ENCODE measurements at regions not wholly inside any gene's neighbourhood (a gene's known extent, or its start where the extent isn't known, plus 50 kb on each side); places are given as distances from the start of the nearest gene placed in this dataset.
"Not testable (repeated sequence)": the region's sequence is repeated elsewhere in the genome, so short reads cannot be mapped to it uniquely, and the experiment has no call there.

DNA sequence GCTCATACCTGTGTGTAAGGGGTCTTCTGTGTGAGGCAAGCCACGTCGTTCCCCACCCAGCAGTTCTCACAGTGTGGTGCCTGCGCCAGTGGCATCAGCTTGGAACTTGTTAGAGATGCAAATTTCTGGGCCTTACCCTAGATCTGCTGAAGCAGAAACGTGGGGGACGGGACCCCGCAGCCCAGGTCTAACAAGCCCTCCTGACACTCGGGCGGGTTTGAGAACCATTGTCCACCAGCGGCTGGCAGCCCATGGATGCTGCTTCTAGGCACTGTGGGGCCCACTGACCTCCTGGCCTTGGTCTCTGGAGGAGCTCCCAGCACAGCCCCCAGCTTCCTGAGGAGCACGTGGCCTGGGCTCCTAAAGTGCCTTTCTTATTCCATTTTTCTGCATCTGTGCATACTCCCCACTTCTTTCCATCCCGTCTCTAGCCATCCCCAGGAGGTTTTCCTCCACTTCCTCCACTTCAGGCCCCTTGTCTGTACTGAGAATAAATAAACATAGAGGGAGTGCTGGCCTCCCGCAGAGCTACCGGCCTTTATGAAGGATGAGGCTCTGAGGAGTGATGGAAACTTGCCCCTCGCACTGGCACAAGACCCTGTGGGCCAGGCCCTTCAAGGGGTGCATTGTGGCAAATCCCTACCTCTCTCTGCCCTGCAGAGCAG lies 94.3 kb downstream of the GALR1 start:
- no peak overlapping the region for H3K4me3 ChIP-seq (ENCODE audit: insufficient read depth in 1 of 2, low read depth in 1 of 2, low read length in 2 of 2)
- no peak overlapping the region for H2AFZ ChIP-seq (ENCODE audit: low read depth, low read length)
- H2BK15ac ChIP-seq (ENCODE audit: low read depth, poor library complexity, severe bottlenecking) = no peak overlapping the region
- no peaks in the 10 kb centered on the region for H3K4me1 ChIP-seq (ENCODE audit: control insufficient read depth, insufficient read depth, low read depth, low read length)
- no peak overlapping the region for H2BK5ac ChIP-seq (ENCODE audit: low read depth, low read length, poor library complexity, severe bottlenecking)
- H3K4me2 ChIP-seq (ENCODE audit: low read length, poor library complexity, severe bottlenecking) = no peak overlapping the region
- no peak for DNase-seq
- H3K27ac ChIP-seq (ENCODE audit: low read length, poor library complexity, severe bottlenecking) = no peak overlapping the region
- H4K91ac ChIP-seq (ENCODE audit: low read length) = no peak overlapping the region
- H3K36me3 ChIP-seq (ENCODE audit: control insufficient read depth in 1 of 2, insufficient read depth in 2 of 2, low read depth in 1 of 2, low read length in 2 of 2) = no peaks in the 10 kb centered on the region
- no peak overlapping the region for H3K18ac ChIP-seq (ENCODE audit: low read depth in 1 of 2, low read length in 2 of 2)
- H3K9me3 ChIP-seq (ENCODE audit: control insufficient read depth, low read length) = no peaks in the 10 kb centered on the region
- H4K8ac ChIP-seq (ENCODE audit: low read length) = no peak overlapping the region
- 66% methylated on average over 14 of the region's 14 CpGs for WGBS
- H3K4ac ChIP-seq (ENCODE audit: low read depth in 1 of 2, low read length in 2 of 2) = no peak overlapping the region
- H3K23ac ChIP-seq (ENCODE audit: low read length in 2 of 2) = no peak overlapping the region
- no peak overlapping the region for H3K14ac ChIP-seq (ENCODE audit: low read length in 2 of 2)
- H2BK12ac ChIP-seq (ENCODE audit: low read length in 2 of 2) = no peak overlapping the region
- H3K9ac ChIP-seq (ENCODE audit: low read length) = no peak overlapping the region
- H2AK5ac ChIP-seq (ENCODE audit: low read length, severe bottlenecking) = no peak overlapping the region
- peaks cover 0 to 9% of the 10 kb centered on the region in 2 experiments for H3K27me3 ChIP-seq (ENCODE audit: control insufficient read depth in 1 of 2, insufficient read depth in 1 of 2, low read length in 2 of 2)
- H3K79me1 ChIP-seq (replicated peaks; ENCODE audit: low read length, poor library complexity, severe bottlenecking) = no peaks in the 10 kb centered on the region
- H2BK120ac ChIP-seq (ENCODE audit: low read depth, low read length) = no peak overlapping the region

DNA sequence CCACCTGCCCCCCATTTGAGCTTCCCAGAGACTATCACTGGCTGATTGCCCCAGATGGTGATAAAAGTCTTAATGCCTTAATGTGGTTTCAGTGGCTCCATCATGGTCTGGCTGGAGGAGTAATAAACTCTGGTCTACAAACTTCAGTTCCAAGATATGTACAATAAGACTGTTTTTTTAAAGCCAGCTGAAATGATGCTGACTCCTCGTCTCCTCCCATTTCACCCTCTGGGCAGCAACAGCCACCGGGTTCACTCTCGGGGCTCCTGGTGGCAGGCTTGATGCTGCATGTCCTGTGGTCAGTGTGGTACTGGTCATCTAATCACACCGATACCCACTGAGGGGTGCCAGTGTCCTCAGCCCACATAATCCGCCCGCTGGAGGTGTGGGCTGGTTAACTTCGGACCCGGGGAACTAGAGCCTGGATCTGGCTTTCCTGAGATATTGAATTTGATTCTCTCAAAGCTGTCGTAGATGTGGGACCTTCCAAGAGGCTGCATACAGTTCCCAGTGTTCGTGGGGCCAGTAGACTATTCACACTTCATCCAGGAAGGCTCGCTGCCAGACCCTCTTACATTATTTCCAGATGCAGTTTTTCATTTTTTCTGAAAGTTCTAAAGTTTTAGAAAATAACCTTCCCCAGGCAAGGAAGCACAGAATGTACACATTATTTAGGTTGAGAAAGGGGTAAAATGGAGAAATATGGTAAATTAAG lies 95.3 kb downstream of the GALR1 start:
- H3K9me3 ChIP-seq (ENCODE audit: control insufficient read depth, low read length) = no peaks in the 10 kb centered on the region
- H4K8ac ChIP-seq (ENCODE audit: low read length) = no peak overlapping the region
- no peaks in the 10 kb centered on the region for H3K36me3 ChIP-seq (ENCODE audit: control insufficient read depth in 1 of 2, insufficient read depth in 2 of 2, low read depth in 1 of 2, low read length in 2 of 2)
- H3K18ac ChIP-seq (ENCODE audit: low read depth in 1 of 2, low read length in 2 of 2) = no peak overlapping the region
- no peak overlapping the region for H2AK5ac ChIP-seq (ENCODE audit: low read length, severe bottlenecking)
- no peak overlapping the region for H2AFZ ChIP-seq (ENCODE audit: low read depth, low read length)
- no peak overlapping the region for H2BK12ac ChIP-seq (ENCODE audit: low read length in 2 of 2)
- H3K79me1 ChIP-seq (replicated peaks; ENCODE audit: low read length, poor library complexity, severe bottlenecking) = no peaks in the 10 kb centered on the region
- H3K23ac ChIP-seq (ENCODE audit: low read length in 2 of 2) = no peak overlapping the region
- H3K4me1 ChIP-seq (ENCODE audit: control insufficient read depth, insufficient read depth, low read depth, low read length) = no peaks in the 10 kb centered on the region
- H3K9ac ChIP-seq (ENCODE audit: low read length) = no peak overlapping the region
- no peak overlapping the region for H3K4me2 ChIP-seq (ENCODE audit: low read length, poor library complexity, severe bottlenecking)
- peak overlapping the region in 1 of 2 experiments; percentile 39 for H3K4me3 ChIP-seq (ENCODE audit: insufficient read depth in 1 of 2, low read depth in 1 of 2, low read length in 2 of 2)
- DNase-seq = no peak
- H2BK5ac ChIP-seq (ENCODE audit: low read depth, low read length, poor library complexity, severe bottlenecking) = no peak overlapping the region
- H3K4ac ChIP-seq (ENCODE audit: low read depth in 1 of 2, low read length in 2 of 2) = no peak overlapping the region
- H3K27me3 ChIP-seq (ENCODE audit: control insufficient read depth in 1 of 2, insufficient read depth in 1 of 2, low read length in 2 of 2) = no peaks in the 10 kb centered on the region
- H3K14ac ChIP-seq (ENCODE audit: low read length in 2 of 2) = no peak overlapping the region
- 81% methylated on average over 11 of the region's 11 CpGs for WGBS
- no peak overlapping the region for H3K27ac ChIP-seq (ENCODE audit: low read length, poor library complexity, severe bottlenecking)
- H4K91ac ChIP-seq (ENCODE audit: low read length) = no peak overlapping the region
- no peak overlapping the region for H2BK15ac ChIP-seq (ENCODE audit: low read depth, poor library complexity, severe bottlenecking)
- H2BK120ac ChIP-seq (ENCODE audit: low read depth, low read length) = no peak overlapping the region

DNA sequence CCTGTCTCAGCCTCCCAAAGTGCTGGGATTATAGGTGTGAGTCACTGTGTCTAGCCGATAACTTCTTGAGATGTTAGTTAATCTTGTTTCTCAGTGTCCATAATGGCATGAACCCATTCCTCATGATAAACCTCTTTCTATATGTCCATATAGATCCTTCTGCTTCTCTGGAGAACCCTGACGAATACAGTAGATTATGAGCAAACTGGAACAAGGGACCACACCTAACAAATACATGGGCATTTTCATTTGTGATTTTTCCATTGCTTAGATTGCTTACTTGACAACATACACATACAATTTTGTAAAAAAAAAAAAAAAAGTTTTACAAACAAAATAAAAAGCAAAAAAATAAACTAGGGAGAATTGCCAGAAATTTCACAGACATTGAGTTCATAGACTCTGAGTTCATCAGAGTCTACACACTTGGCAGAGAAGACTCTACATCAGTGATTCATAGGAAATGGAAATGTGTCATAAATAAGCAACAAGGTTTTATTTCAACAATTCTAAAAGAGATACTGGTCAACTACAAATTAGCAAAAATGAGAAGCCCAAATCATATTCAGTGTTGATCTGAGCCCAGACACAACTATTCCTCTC lies 96.7 kb downstream of the GALR1 start:
- no peak overlapping the region for H3K9ac ChIP-seq (ENCODE audit: low read length)
- H2AK5ac ChIP-seq (ENCODE audit: low read length, severe bottlenecking) = no peak overlapping the region
- no peak overlapping the region for H2BK12ac ChIP-seq (ENCODE audit: low read length in 2 of 2)
- WGBS = 76% methylated on average over 2 of the region's 2 CpGs
- no peak overlapping the region for H2AFZ ChIP-seq (ENCODE audit: low read depth, low read length)
- no peak overlapping the region for H3K23ac ChIP-seq (ENCODE audit: low read length in 2 of 2)
- no peak overlapping the region for H3K4me3 ChIP-seq (ENCODE audit: insufficient read depth in 1 of 2, low read depth in 1 of 2, low read length in 2 of 2)
- H3K27ac ChIP-seq (ENCODE audit: low read length, poor library complexity, severe bottlenecking) = no peak overlapping the region
- no peak overlapping the region for H3K18ac ChIP-seq (ENCODE audit: low read depth in 1 of 2, low read length in 2 of 2)
- H3K9me3 ChIP-seq (ENCODE audit: control insufficient read depth, low read length) = no peaks in the 10 kb centered on the region
- no peak overlapping the region for H2BK15ac ChIP-seq (ENCODE audit: low read depth, poor library complexity, severe bottlenecking)
- H3K36me3 ChIP-seq (ENCODE audit: control insufficient read depth in 1 of 2, insufficient read depth in 2 of 2, low read depth in 1 of 2, low read length in 2 of 2) = no peaks in the 10 kb centered on the region
- no peak overlapping the region for H4K8ac ChIP-seq (ENCODE audit: low read length)
- H3K14ac ChIP-seq (ENCODE audit: low read length in 2 of 2) = no peak overlapping the region
- H3K4me2 ChIP-seq (ENCODE audit: low read length, poor library complexity, severe bottlenecking) = no peak overlapping the region
- no peaks in the 10 kb centered on the region for H3K4me1 ChIP-seq (ENCODE audit: control insufficient read depth, insufficient read depth, low read depth, low read length)
- H2BK120ac ChIP-seq (ENCODE audit: low read depth, low read length) = no peak overlapping the region
- H3K79me1 ChIP-seq (replicated peaks; ENCODE audit: low read length, poor library complexity, severe bottlenecking) = no peaks in the 10 kb centered on the region
- no peak overlapping the region for H2BK5ac ChIP-seq (ENCODE audit: low read depth, low read length, poor library complexity, severe bottlenecking)
- DNase-seq = no peak
- no peak overlapping the region for H4K91ac ChIP-seq (ENCODE audit: low read length)
- no peak overlapping the region for H3K4ac ChIP-seq (ENCODE audit: low read depth in 1 of 2, low read length in 2 of 2)
- H3K27me3 ChIP-seq (ENCODE audit: control insufficient read depth in 1 of 2, insufficient read depth in 1 of 2, low read length in 2 of 2) = no peaks in the 10 kb centered on the region

DNA sequence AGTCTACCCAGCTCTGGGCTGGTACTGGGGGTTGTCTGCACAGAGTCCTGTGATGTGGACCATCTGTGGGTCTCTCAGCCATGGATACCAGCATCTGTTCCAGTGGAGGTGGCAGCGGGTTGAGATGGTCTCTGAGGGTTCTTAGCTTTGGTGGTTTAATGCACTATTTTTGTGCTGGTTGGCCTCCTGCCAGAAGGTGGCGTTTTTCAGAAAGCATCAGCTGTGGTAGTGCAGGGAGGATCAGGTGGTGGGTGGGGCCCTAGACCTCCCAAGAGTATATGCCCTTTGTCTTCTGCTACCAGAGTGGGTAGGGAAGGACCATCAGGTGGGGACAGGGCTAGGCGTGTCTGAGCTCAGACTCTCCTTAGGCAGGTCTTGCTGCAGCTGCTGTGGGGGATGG lies 103.7 kb downstream of the GALR1 start:
- not testable (repeated sequence) for H2BK12ac ChIP-seq (ENCODE audit: low read length in 2 of 2); H3K27ac ChIP-seq (ENCODE audit: low read length, poor library complexity, severe bottlenecking); H2BK15ac ChIP-seq (ENCODE audit: low read depth, poor library complexity, severe bottlenecking); H3K36me3 ChIP-seq (ENCODE audit: control insufficient read depth in 1 of 2, insufficient read depth in 2 of 2, low read depth in 1 of 2, low read length in 2 of 2); H3K4me2 ChIP-seq (ENCODE audit: low read length, poor library complexity, severe bottlenecking); H3K4me3 ChIP-seq (ENCODE audit: insufficient read depth in 1 of 2, low read depth in 1 of 2, low read length in 2 of 2); H3K27me3 ChIP-seq (ENCODE audit: control insufficient read depth in 1 of 2, insufficient read depth in 1 of 2, low read length in 2 of 2); H2AK5ac ChIP-seq (ENCODE audit: low read length, severe bottlenecking); H3K23ac ChIP-seq (ENCODE audit: low read length in 2 of 2); H3K9ac ChIP-seq (ENCODE audit: low read length); H3K79me1 ChIP-seq (replicated peaks; ENCODE audit: low read length, poor library complexity, severe bottlenecking); DNase-seq; H2BK5ac ChIP-seq (ENCODE audit: low read depth, low read length, poor library complexity, severe bottlenecking); H3K14ac ChIP-seq (ENCODE audit: low read length in 2 of 2); H3K4ac ChIP-seq (ENCODE audit: low read depth in 1 of 2, low read length in 2 of 2); H2BK120ac ChIP-seq (ENCODE audit: low read depth, low read length); H4K91ac ChIP-seq (ENCODE audit: low read length); H4K8ac ChIP-seq (ENCODE audit: low read length); H3K18ac ChIP-seq (ENCODE audit: low read depth in 1 of 2, low read length in 2 of 2); H2AFZ ChIP-seq (ENCODE audit: low read depth, low read length); H3K4me1 ChIP-seq (ENCODE audit: control insufficient read depth, insufficient read depth, low read depth, low read length); H3K9me3 ChIP-seq (ENCODE audit: control insufficient read depth, low read length)
- 77% methylated on average over 3 of the region's 3 CpGs for WGBS

Measured in mesenchymal stem cell (in vitro differentiated cells and primary cell).